HL-60 (cell line): ENCODE measurements at regions not wholly inside any gene's neighbourhood (a gene's known extent, or its start where the extent isn't known, plus 50 kb on each side); places are given as distances from the start of the nearest gene placed in this dataset.

Experiments used
- DNase-seq, 2 experiments: peaks; one replicate each; pipeline ENCODE4 v3.0.0-alpha.2; 2010 to 2020; ENCODE audit warnings: low read depth in 1 of 2, low spot score in 1 of 2
- H3K27ac ChIP-seq: fragments of 250-450 bp; sonication (Bioruptor Pico); replicated peaks from 2 replicates; pipeline ENCODE4 v1.5.1; 2020; ENCODE audit warnings: mild to moderate bottlenecking, moderate library complexity
- H3K27me3 ChIP-seq: fragments of 250-450 bp; sonication (Bioruptor Pico); 2 replicates; pipeline ENCODE4 v1.5.1; 2021; ENCODE audit warnings: mild to moderate bottlenecking, moderate library complexity; ENCODE audit not compliant: insufficient read depth, poor library complexity, severe bottlenecking
- H3K4me3 ChIP-seq: replicated peaks from 2 replicates; pipeline ENCODE4 v1.5.1; 2011; ENCODE audit warnings: mild to moderate bottlenecking, control low read depth, low read length; ENCODE audit not compliant: insufficient read depth
- GABPA ChIP-seq: IDR thresholded peaks from 2 replicates; pipeline ENCODE4 v1.6.1; 2012; ENCODE audit warnings: low read depth
- POLR2AphosphoS5 ChIP-seq: IDR thresholded peaks from 2 replicates; pipeline ENCODE4 v1.6.1; 2012; ENCODE audit warnings: low read depth
- REST ChIP-seq: IDR thresholded peaks from 2 replicates; pipeline ENCODE4 v1.6.1; 2012; ENCODE audit warnings: low read depth; ENCODE audit not compliant: insufficient replicate concordance
- SPI1 ChIP-seq: IDR thresholded peaks from 2 replicates; pipeline ENCODE4 v1.6.1; 2012; ENCODE audit warnings: low read depth, mild to moderate bottlenecking, borderline replicate concordance
- TF ChIP-seq, protein P1 (sequence below): IDR thresholded peaks from one replicate; pipeline ENCODE4 v1.5.1; 2011; ENCODE audit warnings: low read length, control low read depth, inconsistent platforms; ENCODE audit not compliant: insufficient read depth

GRCh38 chr12:31906557-31907301 lies 52.5 kb upstream of the RESF1 start:
- TF ChIP-seq GABPA (peak; percentile 39; the same call in 1 of the 2 replicates), REST (no peak), POLR2AphosphoS5 (peak; percentile 88), SPI1 (peak; percentile 65; the same call in 1 of the 2 replicates)
- TF ChIP-seq, protein P1, sequence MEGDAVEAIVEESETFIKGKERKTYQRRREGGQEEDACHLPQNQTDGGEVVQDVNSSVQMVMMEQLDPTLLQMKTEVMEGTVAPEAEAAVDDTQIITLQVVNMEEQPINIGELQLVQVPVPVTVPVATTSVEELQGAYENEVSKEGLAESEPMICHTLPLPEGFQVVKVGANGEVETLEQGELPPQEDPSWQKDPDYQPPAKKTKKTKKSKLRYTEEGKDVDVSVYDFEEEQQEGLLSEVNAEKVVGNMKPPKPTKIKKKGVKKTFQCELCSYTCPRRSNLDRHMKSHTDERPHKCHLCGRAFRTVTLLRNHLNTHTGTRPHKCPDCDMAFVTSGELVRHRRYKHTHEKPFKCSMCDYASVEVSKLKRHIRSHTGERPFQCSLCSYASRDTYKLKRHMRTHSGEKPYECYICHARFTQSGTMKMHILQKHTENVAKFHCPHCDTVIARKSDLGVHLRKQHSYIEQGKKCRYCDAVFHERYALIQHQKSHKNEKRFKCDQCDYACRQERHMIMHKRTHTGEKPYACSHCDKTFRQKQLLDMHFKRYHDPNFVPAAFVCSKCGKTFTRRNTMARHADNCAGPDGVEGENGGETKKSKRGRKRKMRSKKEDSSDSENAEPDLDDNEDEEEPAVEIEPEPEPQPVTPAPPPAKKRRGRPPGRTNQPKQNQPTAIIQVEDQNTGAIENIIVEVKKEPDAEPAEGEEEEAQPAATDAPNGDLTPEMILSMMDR, result no peak
- peak overlapping the region; percentile 87 for H3K27ac ChIP-seq
- no peak overlapping the region for H3K4me3 ChIP-seq
- H3K27me3 ChIP-seq, result no peaks in the 10 kb centered on the region
- DNase-seq, result peak; percentile 89 to 92

GRCh38 chr12:31903025-31903424 lies 56.2 kb upstream of the RESF1 start:
- no peak overlapping the region for H3K4me3 ChIP-seq
- TF ChIP-seq GABPA (no peak), REST (no peak), POLR2AphosphoS5 (no peak), SPI1 (no peak)
- TF ChIP-seq, protein P1, result no peak
- H3K27ac ChIP-seq, result 0 out of 2 replicates have a peak overlapping the region, but pooled peaks have one; percentile 3
- DNase-seq, result no peak
- H3K27me3 ChIP-seq, result no peaks in the 10 kb centered on the region

DNA sequence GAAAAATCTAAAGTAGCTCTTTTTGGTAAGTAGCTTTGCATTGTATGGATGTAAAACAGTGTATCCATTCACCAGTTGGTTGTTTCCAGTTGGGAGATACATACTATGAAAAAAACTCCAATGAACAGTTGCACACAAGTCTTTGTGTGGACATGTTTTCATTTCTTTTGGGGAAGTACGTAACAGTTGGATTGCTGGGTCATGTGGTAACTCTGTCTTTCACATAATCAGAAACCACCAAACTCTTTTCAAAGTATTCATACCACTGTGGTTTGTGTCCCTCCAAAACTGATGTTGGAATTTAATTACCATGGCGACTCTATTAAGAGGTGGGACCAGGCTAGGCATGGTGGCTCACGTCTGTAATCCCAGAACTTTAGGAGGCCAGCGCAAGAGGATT lies 58.9 kb upstream of the RESF1 start:
- Histone ChIP-seq H3K27me3 (no peaks in the 10 kb centered on the region), H3K27ac (peak overlapping the region; percentile 92), H3K4me3 (no peak overlapping the region)
- TF ChIP-seq GABPA, result no peak
- peak in 1 of 2 experiments; percentile 45 for DNase-seq

DNA sequence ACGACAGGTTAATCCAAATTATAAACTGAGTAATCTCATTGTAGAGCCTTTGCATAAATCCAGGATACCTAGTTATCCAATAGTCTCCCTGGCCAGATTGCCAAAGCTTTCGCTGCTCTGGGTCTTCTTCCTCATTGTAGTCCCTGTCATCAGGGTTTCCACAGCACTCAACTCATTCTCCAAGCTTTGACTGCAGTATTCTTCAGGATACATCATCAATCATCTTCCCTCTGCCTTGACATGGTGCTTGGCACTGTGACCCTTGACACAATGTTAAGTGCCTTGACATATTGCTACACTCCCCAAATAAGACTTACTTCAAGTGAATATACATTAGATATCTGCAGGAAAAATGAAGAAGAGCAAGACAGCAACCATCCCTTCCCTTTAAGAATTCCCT lies 60.1 kb upstream of the RESF1 start:
- TF ChIP-seq POLR2AphosphoS5 (no peak), REST (no peak), GABPA (no peak), SPI1 (no peak)
- TF ChIP-seq, protein P1, result no peak
- no peak overlapping the region for H3K4me3 ChIP-seq
- no peaks in the 10 kb centered on the region for H3K27me3 ChIP-seq
- peak overlapping the region; percentile 92 for H3K27ac ChIP-seq
- no peak for DNase-seq
